Kidney epithelial cell (primary cell): ENCODE measurements at regions not wholly inside any gene's neighbourhood (a gene's known extent, or its start where the extent isn't known, plus 50 kb on each side); places are given as distances from the start of the nearest gene placed in this dataset.
"Not testable (repeated sequence)": the region's sequence is repeated elsewhere in the genome, so short reads cannot be mapped to it uniquely, and the experiment has no call there.

Source experiments
- DNase-seq: peaks from one replicate; pipeline ENCODE4 v3.0.0-alpha.2; 2010; ENCODE audit warnings: low read depth
- H3K27me3 ChIP-seq: 2 replicates; pipeline ENCODE4 v1.6.0; 2011; ENCODE audit warnings: low read length; ENCODE audit not compliant: control insufficient read depth, insufficient read depth
- H3K36me3 ChIP-seq: 2 replicates; pipeline ENCODE4 v1.5.1; 2011; ENCODE audit warnings: low read length; ENCODE audit not compliant: control insufficient read depth, insufficient read depth
- H3K4me3 ChIP-seq: 2 replicates; pipeline ENCODE4 v1.5.1; 2011; ENCODE audit warnings: low read depth, mild to moderate bottlenecking, control low read depth, low read length
- CTCF ChIP-seq: IDR thresholded peaks from 2 replicates; pipeline ENCODE4 v1.5.1; 2011; ENCODE audit warnings: mild to moderate bottlenecking, moderate library complexity, low read length, control low read depth, inconsistent platforms; ENCODE audit not compliant: insufficient read depth, poor library complexity, severe bottlenecking

- no peaks in the 10 kb centered on the region for H3K36me3 ChIP-seq
- H3K27me3 ChIP-seq, result no peaks in the 10 kb centered on the region
- no peak for DNase-seq
Measured at GRCh38 chr14:65976761-65977404, 509.3 kb upstream of the CCDC196 start.

GRCh38 chr14:65981192-65981843, 504.9 kb upstream of the CCDC196 start:
- no peak for TF ChIP-seq CTCF
- no peaks in the 10 kb centered on the region for H3K36me3 ChIP-seq
- H3K27me3 ChIP-seq, result no peaks in the 10 kb centered on the region
- no peak overlapping the region for H3K4me3 ChIP-seq
- no peak for DNase-seq

More at GRCh38 chr14:65976761-65977404, 509.3 kb upstream of the CCDC196 start:
- no peak for TF ChIP-seq CTCF
- no peak overlapping the region for H3K4me3 ChIP-seq

GRCh38 chr14:65986041-65986440, 500.1 kb upstream of the CCDC196 start:
- no peaks in the 10 kb centered on the region for H3K27me3 ChIP-seq
- DNase-seq, result no peak
- TF ChIP-seq CTCF, result no peak
- no peaks in the 10 kb centered on the region for H3K36me3 ChIP-seq
- H3K4me3 ChIP-seq, result no peak overlapping the region

GRCh38 chr14:65989981-65990380, 496.2 kb upstream of the CCDC196 start:
- H3K36me3 ChIP-seq, result no peaks in the 10 kb centered on the region
- no peak for DNase-seq
- H3K27me3 ChIP-seq, result no peaks in the 10 kb centered on the region
- no peak for TF ChIP-seq CTCF
- no peak overlapping the region for H3K4me3 ChIP-seq

GRCh38 chr14:65991104-65991503, 495.1 kb upstream of the CCDC196 start:
- no peak overlapping the region for H3K4me3 ChIP-seq
- no peak for TF ChIP-seq CTCF
- no peak for DNase-seq
- no peaks in the 10 kb centered on the region for H3K36me3 ChIP-seq
- H3K27me3 ChIP-seq, result no peaks in the 10 kb centered on the region

GRCh38 chr14:65991935-65992334, 494.2 kb upstream of the CCDC196 start:
- not testable (repeated sequence) for H3K4me3 ChIP-seq, DNase-seq, H3K36me3 ChIP-seq, H3K27me3 ChIP-seq
